Left renal pelvis (tissue), 4 donors: ENCODE measurements at regions not wholly inside any gene's neighbourhood (a gene's known extent, or its start where the extent isn't known, plus 50 kb on each side); places are given as distances from the start of the nearest gene placed in this dataset.

ENCODE experiments used
- DNase-seq, 4 donors: peaks; one replicate each; pipeline ENCODE4 v3.0.0-alpha.2; 2013; ENCODE audit warnings: low read depth in 4 of 4, low spot score in 3 of 4

DNA sequence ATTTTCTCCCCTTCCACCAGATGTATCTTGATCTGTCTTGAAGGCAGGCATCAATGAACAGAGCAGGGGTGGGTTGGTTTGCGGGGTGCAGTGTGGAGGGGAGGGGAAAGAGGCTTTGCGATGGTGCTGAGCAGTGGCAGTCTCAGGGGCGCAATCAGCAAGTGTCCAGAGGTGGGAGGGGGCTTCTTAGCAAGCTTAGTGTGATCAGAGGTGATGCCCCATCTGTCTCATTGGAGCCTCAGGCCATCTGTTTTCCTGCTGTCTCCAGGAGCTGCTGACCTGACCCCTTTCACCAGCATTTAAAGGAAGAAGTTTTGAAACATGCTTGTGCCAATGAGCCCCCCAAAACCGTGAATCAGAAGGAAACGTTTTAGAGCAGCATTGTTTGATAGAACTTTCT lies 187.7 kb upstream of the LHX5 start:
- DNase-seq: no peak

GRCh38 chr12:113659015-113659414 lies 187.3 kb upstream of the LHX5 start:
- no peak for DNase-seq

GRCh38 chr12:113658006-113658655 lies 186.5 kb upstream of the LHX5 start:
- no peak for DNase-seq

DNA sequence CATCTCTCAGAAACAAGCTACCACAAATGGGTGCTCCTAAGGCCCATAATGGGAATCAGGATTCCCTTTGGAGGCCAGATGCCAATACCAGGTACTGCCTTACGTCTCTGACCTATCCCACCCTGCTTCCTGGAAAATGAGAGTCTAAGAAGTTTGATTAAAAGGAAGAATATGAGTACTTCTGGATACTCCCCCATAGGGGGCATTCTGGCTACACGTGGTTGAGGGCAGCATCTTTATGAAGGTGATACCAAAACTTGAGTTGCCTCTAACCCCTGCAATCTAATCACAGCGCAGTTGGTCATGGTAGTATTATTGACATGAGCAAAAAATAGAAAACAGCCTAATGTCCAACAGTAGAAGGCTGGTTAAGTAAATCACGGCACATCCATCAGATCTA lies 184.2 kb upstream of the LHX5 start:
- DNase-seq: no peak

- DNase-seq: no peak
These were observed 183.8 kb upstream of the LHX5 start for GRCh38 chr12:113655479-113655878.

DNA sequence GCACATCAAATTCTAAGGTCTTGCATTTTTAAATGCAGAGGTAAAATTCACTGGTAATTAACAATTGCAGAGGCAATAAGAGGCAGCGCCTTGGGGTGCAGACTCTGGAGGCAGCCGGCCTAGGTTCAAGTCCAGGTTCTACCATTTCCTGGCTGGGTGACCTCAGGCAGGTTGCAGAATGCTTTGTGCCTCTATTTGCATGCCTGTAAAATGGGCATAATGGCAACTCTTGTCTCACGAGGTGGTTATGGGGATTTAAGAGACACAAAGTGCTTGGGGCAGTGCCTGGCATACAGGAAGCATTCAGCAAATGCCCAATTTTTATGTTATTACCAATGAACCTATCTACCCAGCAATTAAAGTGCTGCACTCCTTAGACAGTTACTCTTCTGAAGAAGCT lies 180.0 kb upstream of the LHX5 start:
- no peak for DNase-seq

- no peak for DNase-seq
These were observed 178.8 kb upstream of the LHX5 start for GRCh38 chr12:113650476-113650875.

DNA sequence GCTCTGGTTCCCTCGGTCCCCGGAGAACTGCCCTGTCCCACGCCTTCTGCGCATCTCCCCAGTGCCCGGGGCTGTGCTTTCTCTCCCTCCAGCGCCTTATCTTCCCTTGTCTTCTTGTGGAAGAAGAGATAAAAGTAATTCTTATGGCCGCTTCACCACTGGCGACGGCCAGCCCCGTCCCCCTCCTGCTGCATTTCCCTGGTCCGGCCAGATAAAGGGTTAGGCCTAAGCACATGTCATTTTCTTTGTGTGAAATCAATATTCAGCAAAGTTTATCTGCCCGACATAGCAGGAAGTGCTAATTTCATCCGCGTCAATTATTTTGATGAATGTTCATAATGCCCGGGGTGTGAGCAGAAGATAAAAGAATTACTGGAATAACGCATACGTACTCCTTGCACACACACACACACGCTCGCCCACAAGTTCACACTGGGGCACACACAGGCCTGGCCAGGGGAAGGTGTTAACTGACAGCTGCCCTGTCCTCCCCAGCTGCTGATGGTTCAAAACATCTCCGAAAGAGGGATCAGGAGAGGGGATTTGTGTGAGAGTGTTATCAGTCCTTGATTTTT lies 177.7 kb upstream of the LHX5 start:
- no peak for DNase-seq

- no peak for DNase-seq
These were observed 175.4 kb upstream of the LHX5 start for GRCh38 chr12:113647048-113647447.

DNA sequence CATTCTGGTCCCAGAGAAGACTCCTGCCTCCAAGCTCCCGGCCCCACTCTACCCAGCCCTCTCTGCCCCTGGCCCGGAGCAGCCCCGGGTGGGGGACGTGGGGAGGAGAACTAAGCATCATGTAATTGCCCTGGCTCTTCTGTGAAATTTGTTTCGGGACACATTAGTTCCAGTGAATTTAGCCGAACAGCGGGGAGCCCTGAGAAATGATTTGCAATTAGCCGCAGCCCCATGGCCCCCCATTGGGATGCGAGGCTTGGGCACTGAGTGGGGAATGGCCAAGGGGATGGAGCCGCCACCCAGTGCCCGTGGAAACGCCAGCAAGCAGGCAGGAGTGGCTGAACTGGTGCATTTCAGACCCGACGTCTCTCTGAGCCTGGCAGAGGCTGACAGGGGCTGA lies 173.9 kb upstream of the LHX5 start:
- DNase-seq: no peak

DNA sequence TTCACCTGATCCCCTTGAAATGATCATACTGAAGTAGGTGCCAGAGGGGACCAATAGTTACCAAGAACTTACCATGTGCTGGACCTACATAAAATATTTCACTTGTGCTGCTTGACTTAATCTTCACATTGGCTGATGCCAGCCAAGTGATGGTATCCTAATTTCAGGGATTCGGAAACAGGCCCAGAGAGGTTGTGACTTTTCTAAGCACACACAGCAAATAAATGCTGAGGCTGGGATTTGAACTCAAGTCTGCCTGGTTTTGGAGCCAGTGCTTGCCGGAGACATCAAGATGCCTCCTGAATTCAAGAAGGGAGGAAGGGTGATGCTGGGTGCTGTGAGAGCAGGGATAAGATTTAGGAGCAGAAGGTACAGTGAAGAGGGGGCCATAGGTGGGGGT lies 173.5 kb upstream of the LHX5 start:
- no peak for DNase-seq

DNA sequence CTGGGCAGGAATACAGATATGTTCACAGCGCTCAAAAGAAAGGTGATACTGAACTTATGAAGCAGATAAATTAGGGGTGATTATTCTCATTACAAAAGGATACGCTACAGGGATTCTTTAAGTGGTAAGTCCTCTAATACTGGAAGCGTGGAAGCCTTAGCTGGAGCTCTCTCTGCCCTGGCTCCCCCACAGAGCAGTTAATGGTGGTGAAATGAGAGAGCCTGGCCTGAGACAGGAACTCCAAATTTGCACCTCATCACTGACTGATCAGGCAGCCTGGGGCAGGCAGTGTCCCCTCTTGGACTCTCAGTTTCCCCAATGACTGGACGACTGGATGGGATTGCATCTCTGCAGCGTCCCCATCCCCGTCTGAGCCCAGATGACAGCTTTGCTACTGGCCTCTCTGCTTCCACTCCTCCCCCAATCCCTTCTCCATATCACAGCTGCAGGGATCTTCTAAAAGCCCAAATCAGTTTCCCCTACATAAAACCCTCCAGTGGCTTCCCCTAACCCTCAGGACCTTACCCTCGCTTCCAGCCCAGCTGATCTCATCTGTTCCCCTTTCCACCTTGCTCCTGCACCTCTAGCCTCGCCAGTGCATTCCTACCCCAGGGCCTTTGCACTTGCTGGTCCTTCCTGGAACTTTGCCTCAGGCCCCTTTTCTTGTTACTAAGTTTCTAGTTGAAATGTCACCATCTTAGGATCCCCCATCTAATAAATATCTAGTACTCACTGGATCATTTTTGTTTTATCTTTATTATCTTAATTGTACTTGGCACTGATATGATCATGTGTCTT lies 171.7 kb upstream of the LHX5 start:
- no peak for DNase-seq

DNA sequence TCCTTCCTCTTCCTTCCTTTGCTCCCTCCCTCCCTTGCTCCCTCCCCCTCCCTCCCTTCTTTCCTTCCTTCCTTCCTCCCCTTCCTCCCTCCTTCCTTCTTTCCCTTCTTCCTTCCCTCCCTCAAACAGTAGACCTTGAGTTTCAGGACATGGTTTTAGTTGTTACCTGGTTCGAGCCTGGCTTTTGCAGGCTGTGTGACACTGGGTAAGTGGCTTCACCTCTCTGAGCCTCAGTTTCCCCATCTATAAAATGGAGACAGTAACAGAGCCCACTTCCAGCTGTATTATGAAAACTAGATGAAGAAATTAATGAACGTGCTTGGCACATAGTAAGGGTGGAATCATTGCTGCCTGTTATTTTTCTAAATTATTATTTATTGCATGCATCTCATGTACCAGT lies 171.0 kb upstream of the LHX5 start:
- DNase-seq: no peak

DNA sequence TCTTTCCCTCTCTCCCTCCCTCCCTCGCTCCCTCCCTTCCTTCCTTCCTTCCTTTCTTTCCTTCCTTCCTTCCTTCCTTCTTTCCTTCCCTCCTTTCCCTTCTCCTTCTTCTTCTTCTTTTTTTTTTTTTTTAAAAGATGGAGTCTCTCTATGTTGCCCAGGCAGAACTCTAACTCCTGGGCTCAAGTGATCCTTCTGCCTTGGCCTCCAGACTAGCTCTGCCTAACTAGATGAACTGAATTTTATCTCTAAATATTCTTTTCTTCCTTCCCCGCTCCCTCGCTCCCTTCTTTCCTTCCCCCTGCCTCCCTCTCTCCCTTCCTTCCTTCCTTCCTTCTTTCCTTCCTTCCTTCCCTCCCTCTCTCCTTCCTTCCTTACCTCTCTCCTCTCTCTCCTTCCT lies 170.5 kb upstream of the LHX5 start:
- no peak for DNase-seq

DNA sequence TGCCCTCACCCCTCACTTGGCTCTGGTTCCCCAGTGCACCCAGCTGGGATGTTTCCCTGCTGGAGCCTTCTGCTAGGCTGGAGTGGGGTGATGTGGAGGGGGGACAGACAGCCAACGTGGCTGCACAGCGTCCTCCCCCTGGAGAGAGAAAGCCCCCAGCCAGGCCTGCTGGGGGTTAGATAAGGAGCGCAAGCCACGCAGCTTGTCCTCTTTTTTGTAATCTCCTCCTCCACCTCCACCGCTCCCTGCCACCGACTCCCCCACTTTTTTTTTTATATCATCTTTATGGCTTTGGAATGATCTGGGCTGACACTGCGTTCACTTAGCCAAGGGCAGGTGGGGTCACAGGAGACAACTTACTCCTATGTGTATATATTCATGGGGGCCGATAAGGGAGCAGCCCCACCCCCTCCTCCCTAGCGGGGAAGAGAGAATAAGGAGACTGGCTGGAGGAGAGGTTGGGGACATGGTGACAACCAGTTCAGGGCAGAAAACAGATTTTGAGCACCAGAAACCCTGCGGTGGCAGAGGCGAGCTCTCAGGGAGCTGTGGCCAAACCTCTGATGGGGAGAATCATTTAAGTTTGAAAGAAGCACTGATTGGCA lies 169.9 kb upstream of the LHX5 start:
- no peak for DNase-seq

DNA sequence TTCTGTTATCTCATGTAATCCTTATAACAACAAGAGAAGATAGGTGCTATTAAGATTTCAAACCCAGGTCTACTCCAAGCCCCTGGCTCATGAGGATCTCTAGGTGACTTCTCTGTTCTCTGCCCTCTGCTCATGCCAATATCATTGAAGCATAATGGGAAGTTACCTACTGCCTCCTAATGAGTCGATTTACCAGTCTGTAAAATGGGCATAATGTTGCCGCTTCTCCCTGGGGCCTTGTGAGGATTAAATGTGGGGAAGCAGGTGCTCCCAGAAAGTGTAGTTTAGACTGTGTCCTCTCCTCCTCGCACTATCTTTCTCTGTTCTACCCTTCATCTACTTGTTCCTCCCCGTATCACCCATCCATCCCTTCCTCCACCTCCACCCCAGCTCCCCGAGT lies 169.2 kb upstream of the LHX5 start:
- DNase-seq: no peak

DNA sequence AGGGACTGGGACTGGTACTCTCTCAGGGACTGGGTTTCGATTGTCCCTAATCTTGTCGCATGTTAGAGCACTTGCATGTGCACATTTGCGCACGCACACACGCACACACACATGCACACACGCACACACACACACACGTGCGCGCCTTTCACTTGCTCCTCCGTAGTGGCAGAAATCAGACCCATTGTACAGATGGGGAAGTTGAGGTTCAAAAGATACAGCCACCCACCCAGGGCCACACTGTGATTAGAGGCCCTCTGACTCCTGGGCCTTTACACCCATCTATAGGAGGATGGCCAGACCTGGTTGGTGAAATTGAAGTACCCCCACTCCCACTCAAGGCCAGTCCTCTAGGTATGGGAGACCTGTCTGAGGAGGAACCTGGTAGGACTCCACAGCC lies 167.8 kb upstream of the LHX5 start:
- DNase-seq: no peak

- DNase-seq: no peak
These were observed 166.7 kb upstream of the LHX5 start for GRCh38 chr12:113638460-113638775.

- DNase-seq: no peak
These were observed 163.3 kb upstream of the LHX5 start for GRCh38 chr12:113634982-113635381.

- no peak for DNase-seq
These were observed 162.8 kb upstream of the LHX5 start for GRCh38 chr12:113634474-113634873.

GRCh38 chr12:113633678-113634332 lies 162.1 kb upstream of the LHX5 start:
- DNase-seq: no peak
